NCI-H2227 (cell line): ENCODE measurements at regions not wholly inside any gene's neighbourhood (a gene's known extent, or its start where the extent isn't known, plus 50 kb on each side); places are given as distances from the start of the nearest gene placed in this dataset.

Source experiments
- DNase-seq: peaks from one replicate; lab custom pipeline; 2025; ENCODE audit not compliant: unreplicated experiment; lab: John Stamatoyannopoulos, UW

DNA sequence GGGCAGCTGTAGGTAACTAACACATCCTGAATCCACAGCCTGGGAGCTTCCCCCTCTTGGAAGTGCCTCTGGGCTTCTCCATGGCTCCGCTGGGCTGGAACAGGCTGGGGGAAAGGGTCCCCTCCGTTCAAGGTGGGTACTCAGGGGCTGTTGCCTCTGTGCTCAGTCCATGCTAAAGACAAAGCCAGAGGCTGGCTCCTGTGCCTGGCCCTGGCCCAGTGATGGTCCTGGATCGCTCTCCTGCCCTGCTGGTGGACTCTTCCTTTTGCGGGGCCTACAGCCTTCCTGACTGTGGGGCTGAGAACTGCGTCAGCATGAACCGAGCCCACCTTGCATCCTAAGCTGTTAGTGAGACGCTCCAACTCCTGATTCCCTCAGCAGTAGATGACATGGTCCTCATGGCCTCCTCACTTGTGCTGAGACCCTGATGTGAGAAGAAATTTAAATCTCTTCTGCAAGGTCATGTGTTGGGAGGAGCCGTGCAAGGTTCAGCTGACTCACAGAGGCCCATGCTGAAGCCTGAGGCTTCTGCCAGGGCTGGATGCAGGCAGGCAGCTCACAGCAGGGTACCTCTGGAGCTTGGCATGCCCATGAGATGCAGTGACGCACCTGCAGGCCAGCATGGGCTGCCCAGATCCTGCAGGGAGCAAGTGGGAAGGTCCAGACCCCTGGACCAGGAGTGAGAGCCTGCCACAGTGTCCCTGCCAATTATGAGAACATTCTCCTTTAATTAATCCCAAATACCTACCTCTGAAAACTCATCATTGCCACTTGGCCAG lies 1285.5 kb downstream of the TBC1D22A start:
- DNase-seq = no peak

- DNase-seq = no peak
Observed at GRCh38 chr22:48045369-48045768, 1282.9 kb downstream of the TBC1D22A start.

DNA sequence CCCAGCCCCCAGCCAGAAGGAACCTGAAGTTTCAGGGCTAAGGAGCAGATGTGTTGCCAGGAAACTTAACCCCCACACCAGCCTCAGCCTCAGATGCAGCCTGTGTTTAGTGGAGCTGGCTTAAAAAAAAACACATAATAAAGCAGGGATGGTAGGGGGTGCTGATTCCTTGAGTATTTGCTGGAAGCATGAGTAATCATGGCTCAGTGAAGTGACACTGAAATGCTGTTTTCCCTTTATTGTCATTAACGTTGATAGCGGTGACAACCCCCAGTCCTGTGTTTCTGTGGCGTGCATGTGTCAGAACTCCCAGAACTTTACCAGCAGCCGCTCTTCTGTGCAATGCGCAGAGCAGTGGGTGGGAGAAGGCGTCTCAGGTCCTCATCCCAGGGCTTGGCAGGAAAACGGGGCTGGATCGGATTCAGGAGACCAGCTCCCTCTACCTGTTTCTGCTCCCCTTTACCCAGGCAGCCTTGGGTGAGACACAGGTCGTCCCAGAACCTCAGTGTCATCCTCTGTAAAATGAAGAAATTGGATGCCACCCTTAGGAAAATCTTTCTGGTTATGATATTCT lies 1282.1 kb downstream of the TBC1D22A start:
- no peak for DNase-seq

DNA sequence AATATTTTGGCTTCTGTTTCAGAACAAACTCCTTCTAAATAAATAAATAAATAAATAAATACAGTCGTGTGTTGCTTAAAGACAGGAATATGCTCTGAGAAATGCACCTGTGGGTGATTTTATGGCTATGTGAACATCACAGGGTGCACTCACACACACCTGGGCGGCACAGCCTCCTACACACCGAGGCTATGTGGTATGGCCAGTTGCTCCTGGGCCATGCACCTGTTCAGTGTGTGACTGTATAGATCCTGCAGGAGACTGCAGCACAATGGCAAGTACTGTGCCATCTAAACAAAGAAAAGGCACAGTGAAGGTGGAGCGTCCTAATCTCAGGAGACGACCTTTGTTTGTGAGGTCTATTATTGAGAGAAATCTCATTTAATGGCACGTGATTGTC lies 1281.1 kb downstream of the TBC1D22A start:
- DNase-seq = no peak

DNA sequence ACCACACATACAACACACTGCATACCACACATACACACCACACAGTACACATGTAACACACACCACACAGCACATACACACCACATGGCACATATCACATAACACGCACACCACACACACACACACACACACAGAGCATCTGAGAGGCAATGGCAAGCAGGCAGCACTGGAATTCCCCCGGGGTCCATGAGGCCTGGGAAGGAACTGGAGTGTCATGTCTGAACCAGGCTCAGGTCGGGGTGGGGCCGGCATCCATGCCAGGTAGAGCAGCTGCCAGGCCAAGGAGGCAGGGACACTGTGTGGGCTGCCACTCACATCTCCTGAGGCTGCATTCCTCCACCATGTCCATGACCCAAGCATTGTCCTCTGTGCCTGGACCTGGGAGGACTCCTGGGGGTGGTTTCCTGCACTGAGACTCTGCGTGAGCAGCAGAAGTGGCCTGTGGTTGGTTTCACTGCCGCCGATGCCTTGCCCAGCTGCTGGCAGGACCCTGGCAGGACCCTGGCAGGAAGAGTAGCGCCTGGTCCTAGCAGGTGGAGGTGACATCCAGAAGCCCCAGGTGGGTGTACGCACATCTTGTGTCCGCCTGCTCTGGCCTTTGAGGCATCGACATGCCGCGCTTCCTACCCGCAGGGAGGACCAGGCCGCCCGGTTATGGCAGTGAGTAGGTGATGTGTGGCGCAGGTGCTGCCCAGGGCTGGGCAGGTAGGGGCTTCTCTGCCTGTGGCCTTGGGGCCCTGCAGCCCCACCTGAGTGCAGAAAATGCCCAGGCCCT lies 1280.4 kb downstream of the TBC1D22A start:
- no peak for DNase-seq

- no peak for DNase-seq
Observed at GRCh38 chr22:48039326-48039725, 1276.9 kb downstream of the TBC1D22A start.

- no peak for DNase-seq
Observed at GRCh38 chr22:48037618-48038017, 1275.2 kb downstream of the TBC1D22A start.

DNA sequence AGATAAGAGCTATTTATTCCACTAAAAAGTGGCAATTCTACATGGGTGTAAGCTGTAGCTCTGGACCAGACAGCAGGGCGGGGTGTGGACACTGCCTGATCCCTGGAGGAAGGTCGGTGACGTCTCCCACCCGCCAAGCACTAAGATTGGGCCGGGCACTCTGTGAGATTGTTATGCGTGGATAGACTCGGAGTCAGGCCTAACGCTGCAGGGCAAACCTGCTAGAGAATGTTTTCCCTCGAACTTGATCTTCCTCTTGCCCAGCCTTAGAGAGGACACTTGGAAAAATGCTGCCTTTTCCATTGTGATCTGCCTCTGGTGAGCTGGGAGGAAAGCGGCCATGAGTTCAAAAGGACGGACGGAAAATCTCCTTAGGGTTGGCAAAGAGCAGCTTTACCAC lies 1273.4 kb downstream of the TBC1D22A start:
- DNase-seq = no peak

GRCh38 chr22:48031589-48031988 lies 1269.1 kb downstream of the TBC1D22A start:
- no peak for DNase-seq

DNA sequence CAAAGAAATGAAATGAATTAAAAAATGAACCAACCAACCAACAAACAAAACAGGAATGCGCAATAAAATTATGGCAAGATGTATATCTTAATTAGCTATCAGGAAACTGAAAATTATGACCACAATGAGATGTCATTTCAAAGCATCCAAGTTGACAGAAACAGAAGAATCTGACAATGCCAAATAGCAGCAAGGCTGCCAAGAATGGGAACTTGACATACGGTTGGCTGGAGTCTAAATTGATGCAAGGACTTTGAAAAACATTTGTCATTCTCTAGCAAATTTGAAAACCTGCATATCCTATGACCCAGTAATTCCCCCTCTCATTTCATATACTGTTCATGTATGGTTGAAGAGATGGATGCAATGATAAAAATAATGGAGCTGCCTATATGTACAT lies 1262.6 kb downstream of the TBC1D22A start:
- no peak for DNase-seq

- no peak for DNase-seq
Observed at GRCh38 chr22:48021991-48022401, 1259.5 kb downstream of the TBC1D22A start.

- no peak for DNase-seq
Observed at GRCh38 chr22:48018346-48018745, 1255.9 kb downstream of the TBC1D22A start.

DNA sequence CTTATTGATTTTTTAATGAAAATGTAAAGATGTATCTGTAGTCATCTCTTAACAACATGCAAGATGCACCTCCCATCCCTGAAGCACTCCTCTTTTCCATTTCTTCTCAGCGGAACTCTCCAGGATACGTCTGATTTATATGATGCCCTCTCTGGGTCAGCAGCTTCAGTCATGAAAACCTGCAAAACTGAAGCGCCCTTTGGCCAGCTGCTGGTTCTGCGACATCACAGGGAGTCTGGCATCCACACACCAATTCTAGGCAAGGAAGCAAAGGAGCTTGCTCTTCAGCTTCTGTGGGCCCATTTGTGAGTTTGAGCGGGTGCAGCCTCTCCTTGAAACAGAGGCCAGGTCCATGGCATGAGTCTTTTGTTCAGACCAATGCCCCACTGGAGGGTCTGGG lies 1253.3 kb downstream of the TBC1D22A start:
- no peak for DNase-seq

DNA sequence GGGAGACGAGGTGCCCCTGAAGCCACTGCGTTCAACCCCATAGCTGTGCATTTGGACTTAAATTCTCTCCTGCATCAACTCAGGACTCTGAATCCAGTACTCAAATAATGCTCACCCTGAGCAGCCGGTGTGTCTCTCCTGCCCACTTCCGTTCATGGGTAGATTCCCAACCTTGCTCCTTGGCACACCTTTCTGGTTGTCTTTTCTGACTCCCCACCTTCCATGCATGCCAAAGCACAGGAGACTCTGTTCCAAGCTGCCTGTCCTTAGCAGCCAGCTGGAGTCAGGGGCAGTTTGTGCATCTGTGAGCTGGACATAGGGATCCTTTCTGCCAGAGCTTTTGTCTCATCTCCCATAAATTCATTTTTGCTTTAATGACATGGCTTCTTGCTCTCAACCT lies 1242.5 kb downstream of the TBC1D22A start:
- no peak for DNase-seq

- no peak for DNase-seq
Observed at GRCh38 chr22:48004038-48004437, 1241.6 kb downstream of the TBC1D22A start.

- DNase-seq = no peak
Observed at GRCh38 chr22:48001101-48001500, 1238.7 kb downstream of the TBC1D22A start.

DNA sequence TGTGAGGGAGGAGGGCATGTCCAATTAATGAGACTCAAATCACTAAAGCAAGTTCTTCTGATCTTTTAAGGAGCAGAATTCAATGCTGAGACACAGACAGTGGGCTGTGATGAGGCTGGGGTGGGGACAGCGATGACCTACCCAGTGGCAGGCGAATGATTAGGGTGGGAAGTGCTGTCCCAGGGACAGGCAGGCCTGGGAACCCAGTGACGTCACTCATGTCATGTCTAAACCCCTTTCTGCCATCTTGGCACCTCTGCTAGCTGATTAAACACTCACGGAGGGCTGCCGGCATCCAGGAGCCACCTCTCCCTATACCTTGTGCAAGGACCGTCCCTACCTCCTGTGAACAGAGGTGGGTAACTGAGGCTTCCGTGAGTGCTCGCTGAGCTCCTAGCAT lies 1235.2 kb downstream of the TBC1D22A start:
- DNase-seq = no peak

- DNase-seq = no peak
Observed at GRCh38 chr22:47997052-47997590, 1234.7 kb downstream of the TBC1D22A start.

DNA sequence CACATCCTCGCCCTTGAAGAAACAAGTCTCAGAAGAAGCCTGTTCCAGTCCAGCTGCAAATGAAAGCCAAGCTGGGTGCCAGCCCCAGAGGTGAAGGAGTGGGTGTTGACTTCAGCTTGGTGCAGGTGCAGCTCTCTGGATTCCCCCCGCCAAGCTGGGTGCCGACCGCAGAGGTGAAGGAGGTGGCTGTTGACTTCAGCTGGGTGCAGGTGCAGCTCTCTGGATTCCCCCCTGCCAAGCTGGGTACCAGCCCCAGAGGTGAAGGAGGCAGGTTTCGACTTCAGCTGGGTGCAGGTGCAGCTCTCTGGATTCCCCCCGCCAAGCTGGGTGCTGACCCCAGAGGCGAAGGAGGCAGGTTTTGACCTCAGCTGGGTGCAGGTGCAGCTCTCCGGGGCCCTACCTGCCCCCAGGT lies 1234.0 kb downstream of the TBC1D22A start:
- no peak for DNase-seq

GRCh38 chr22:47995718-47996117 lies 1233.3 kb downstream of the TBC1D22A start:
- DNase-seq = no peak

- DNase-seq = no peak
Observed at GRCh38 chr22:47995264-47995627, 1232.8 kb downstream of the TBC1D22A start.
